Panc1 (cell line): ENCODE measurements at regions not wholly inside any gene's neighbourhood (a gene's known extent, or its start where the extent isn't known, plus 50 kb on each side); places are given as distances from the start of the nearest gene placed in this dataset.
A peak's percentile ranks its signal among the peaks of the same experiment; 100 is the strongest.

Experiments used
- ATAC-seq: fragments of 200-7000 bp; cut with Tn5 transposase; 2 replicates; pipeline ENCODE4 v1.9.1; 2020; ENCODE audit warnings: mild to moderate bottlenecking, moderate library complexity
- BruUV-seq: library from RNA; stranded (reverse); fragments of 400-500 nt; replicated peaks from 2 replicates; lab custom pipeline; 2021; lab: Mats Ljungman, UMichigan
- CTCF ChIA-PET: fragments of 300-600 bp; sonication (Branson Sonifier 250); formaldehyde crosslinking; loops from one replicate; lab custom pipeline; 2022; ENCODE audit warnings: antibody characterized with exemption; lab: Charles Lee
- POLR2A ChIA-PET: fragments of 300-600 bp; sonication (Branson Sonifier 250); formaldehyde crosslinking; loops from one replicate; lab custom pipeline; 2022; ENCODE audit warnings: antibody characterized with exemption; lab: Charles Lee
- DNase-seq: peaks from one replicate; pipeline ENCODE4 v3.0.0-alpha.2; 2010; ENCODE audit warnings: low read depth, low spot score
- H3K27ac ChIP-seq: 2 replicates; pipeline ENCODE4 v1.5.1; 2011; ENCODE audit warnings: mild to moderate bottlenecking, low read length, inconsistent platforms
- H3K27me3 ChIP-seq: fragments of 200-500 bp; sonication (Bioruptor generic); 2 replicates; pipeline ENCODE4 v1.6.0; 2014; ENCODE audit warnings: low read length, inconsistent platforms; ENCODE audit not compliant: control insufficient read depth, insufficient read depth
- H3K36me3 ChIP-seq: fragments of 200-500 bp; sonication (Bioruptor generic); 2 replicates; pipeline ENCODE4 v1.5.1; 2014; ENCODE audit warnings: inconsistent platforms, mild to moderate bottlenecking, low read length, moderate library complexity; ENCODE audit not compliant: control insufficient read depth, insufficient read depth
- H3K4me1 ChIP-seq: 2 replicates; pipeline ENCODE4 v1.5.1; 2011; ENCODE audit warnings: inconsistent platforms, mild to moderate bottlenecking, low read length, moderate library complexity; ENCODE audit not compliant: control insufficient read depth, insufficient read depth
- H3K4me3 ChIP-seq, 2 experiments: 2 replicates each; pipeline ENCODE4 v1.5.1; 2011 to 2012; ENCODE audit warnings: low read depth in 2 of 2, low read length in 2 of 2, mild to moderate bottlenecking in 2 of 2, inconsistent platforms in 1 of 2, moderate library complexity in 1 of 2
- H3K9me3 ChIP-seq: fragments of 200-500 bp; sonication (Bioruptor generic); 2 replicates; pipeline ENCODE4 v1.5.1; 2014; ENCODE audit warnings: low read depth, mild to moderate bottlenecking, inconsistent platforms, low read length, moderate library complexity; ENCODE audit not compliant: control insufficient read depth, insufficient read depth
- CTCF ChIP-seq: fragments of 450-650 bp; IDR thresholded peaks from 2 replicates; pipeline ENCODE4 v1.5.1; 2017; ENCODE audit warnings: mild to moderate bottlenecking
- POLR2AphosphoS5 ChIP-seq: IDR thresholded peaks from 2 replicates; pipeline ENCODE4 v1.6.1; 2012; ENCODE audit warnings: mild to moderate bottlenecking, low read depth, low read length, moderate library complexity
- REST ChIP-seq, 2 experiments: IDR thresholded peaks; 2 replicates each; pipeline ENCODE4 v1.6.1; 2011 to 2012; ENCODE audit warnings: low read depth in 2 of 2, control low read depth in 1 of 2, low read length in 1 of 2, mild to moderate bottlenecking in 1 of 2, moderate library complexity in 1 of 2; ENCODE audit not compliant: insufficient read depth in 1 of 2
- SIN3A ChIP-seq: IDR thresholded peaks from 2 replicates; pipeline ENCODE4 v1.6.1; 2012; ENCODE audit warnings: low read depth, mild to moderate bottlenecking, low read length, moderate library complexity, borderline replicate concordance; ENCODE audit not compliant: insufficient read depth
- TCF7L2 ChIP-seq: IDR thresholded peaks from 2 replicates; pipeline ENCODE4 v1.6.1; 2011; ENCODE audit warnings: mild to moderate bottlenecking, low read depth, low read length, inconsistent platforms
- in situ Hi-C: cut with HindIII; loops from 2 replicates; pipeline ENCODE4 v1.10.0; 2016; ENCODE audit warnings: low sequenced_read_pairs, low pct_unique_long_range_greater_than_20kb
- intact Hi-C: fragments of 100-400 bp; cut with micrococcal nuclease; formaldehyde crosslinking; loops from one replicate; pipeline ENCODE4 v1.10.0; 2022; ENCODE audit not compliant: unreplicated experiment

- in situ Hi-C loops, result no loop called here
- intact Hi-C loops, result no loop called here
- ChIA-PET CTCF (no interaction called here), POLR2A (no interaction called here)
- BruUV-seq, result no TSS peak
- no peak overlapping the region for H3K4me3 ChIP-seq
- no peaks in the 10 kb centered on the region for H3K36me3 ChIP-seq
- no peaks in the 10 kb centered on the region for H3K27me3 ChIP-seq
- no peak for ATAC-seq
- no peaks in the 10 kb centered on the region for H3K9me3 ChIP-seq
- no peaks in the 10 kb centered on the region for H3K4me1 ChIP-seq
- DNase-seq, result no peak
- peak overlapping the region; percentile 23; the same call in 1 of the 2 replicates for H3K27ac ChIP-seq
- TF ChIP-seq CTCF (no peak), TCF7L2 (no peak), POLR2AphosphoS5 (no peak), SIN3A (no peak), REST (IDR thresholded peaks at IDR 0.05; ENCODE audit: insufficient read depth in 1 of 2, low read depth in 2 of 2, low read length in 1 of 2) (no peak)
These were observed 107.5 kb downstream of the LIPG start for GRCh38 chr18:49669403-49669802.

DNA sequence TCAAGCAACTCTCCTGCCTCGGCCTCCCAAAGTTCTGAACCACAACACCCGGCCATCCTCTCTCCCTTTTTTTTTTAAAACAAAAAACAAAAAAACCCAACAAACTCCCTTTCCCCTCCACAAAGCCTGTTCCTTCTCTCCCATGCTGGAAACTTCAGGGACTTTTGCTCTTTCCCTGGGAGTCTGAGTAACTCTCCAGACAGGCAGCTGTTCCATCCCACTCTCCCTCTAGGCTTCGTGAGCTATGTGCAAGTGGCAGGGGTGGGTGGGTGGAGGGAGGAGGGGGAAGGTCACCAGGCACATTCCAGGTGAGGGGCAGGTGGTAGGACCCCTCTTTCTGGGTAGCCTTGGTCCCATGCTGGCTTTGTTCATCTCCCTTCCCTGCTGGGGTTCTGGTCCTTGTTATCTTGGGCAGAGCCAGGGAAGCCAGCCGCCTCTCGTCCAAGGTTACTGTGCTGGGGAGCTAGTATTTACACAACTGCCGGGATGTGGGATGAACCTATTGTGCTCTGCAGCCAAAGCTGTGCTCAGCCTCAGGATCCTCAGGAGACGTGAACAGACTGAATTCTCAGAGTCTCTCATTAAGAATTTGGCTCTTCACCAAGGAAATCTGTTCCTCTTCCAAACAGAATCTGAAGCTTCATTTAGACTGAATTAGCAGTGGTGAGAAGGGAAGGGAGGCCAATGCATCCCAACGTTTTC, 106.9 kb downstream of the LIPG start:
- peak; percentile 83 for ATAC-seq
- in situ Hi-C loops, result no loop called here
- Histone ChIP-seq H3K27me3 (no peaks in the 10 kb centered on the region), H3K4me1 (no peaks in the 10 kb centered on the region), H3K4me3 (no peak overlapping the region), H3K9me3 (no peaks in the 10 kb centered on the region), H3K36me3 (no peaks in the 10 kb centered on the region), H3K27ac (peak overlapping the region; percentile 23; the same call in 1 of the 2 replicates)
- no peak for TF ChIP-seq CTCF
- no peak for TF ChIP-seq TCF7L2
- TF ChIP-seq REST (IDR thresholded peaks at IDR 0.05; ENCODE audit: insufficient read depth in 1 of 2, low read depth in 2 of 2, low read length in 1 of 2), result no peak
- TF ChIP-seq POLR2AphosphoS5, result no peak
- no peak for TF ChIP-seq SIN3A
- DNase-seq, result no peak
- ChIA-PET CTCF (interaction anchor here (0.6 to 0.7 kb wide), 3 partner anchors 11 to 205 kb away, joined by 3 to 4 read pairs (median 4); no protein-coding TSS in a partner anchor), POLR2A (interaction anchor here (0.6 to 0.7 kb wide), 2 partner anchors 32 to 54 kb away, joined by 5 to 7 read pairs; no protein-coding TSS in a partner anchor)
- intact Hi-C loops, result no loop called here
- BruUV-seq, result no TSS peak
